SK-MEL-5 (cell line): ENCODE measurements at regions not wholly inside any gene's neighbourhood (a gene's known extent, or its start where the extent isn't known, plus 50 kb on each side); places are given as distances from the start of the nearest gene placed in this dataset.

Source experiments
- DNase-seq: peaks from one replicate; pipeline ENCODE4 v3.0.0-alpha.2; 2016; ENCODE audit warnings: low read depth, low spot score
- in situ Hi-C: cut with HindIII; loops from 2 replicates; pipeline ENCODE4 v1.10.0; 2016; ENCODE audit warnings: low sequenced_read_pairs, high pct_unique_total_duplicates, low pct_unique_long_range_greater_than_20kb

DNA sequence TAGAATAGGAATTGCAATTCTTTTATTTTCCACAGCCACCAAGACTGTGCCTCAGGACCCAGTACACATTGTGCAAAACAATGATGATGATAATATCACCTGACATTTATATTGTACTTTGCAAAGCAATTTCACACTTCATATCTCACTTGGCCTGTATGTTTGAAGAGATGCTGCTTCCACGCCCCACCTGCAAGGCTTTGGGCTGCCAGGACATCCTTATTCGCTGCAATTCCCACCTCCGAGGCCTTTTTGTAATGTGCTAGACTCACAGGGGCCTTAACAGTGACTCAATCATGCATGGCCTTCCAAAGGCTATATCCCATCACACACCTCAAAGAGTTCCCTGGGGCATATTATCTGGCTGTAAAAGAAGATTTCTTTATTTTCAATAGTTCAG is 200.9 kb downstream of the MYLK4 start:
- no peak for DNase-seq
- in situ Hi-C loops = no loop called here

GRCh38 chr6:2547355-2547754 is 203.4 kb downstream of the MYLK4 start:
- in situ Hi-C loops = no loop called here

DNA sequence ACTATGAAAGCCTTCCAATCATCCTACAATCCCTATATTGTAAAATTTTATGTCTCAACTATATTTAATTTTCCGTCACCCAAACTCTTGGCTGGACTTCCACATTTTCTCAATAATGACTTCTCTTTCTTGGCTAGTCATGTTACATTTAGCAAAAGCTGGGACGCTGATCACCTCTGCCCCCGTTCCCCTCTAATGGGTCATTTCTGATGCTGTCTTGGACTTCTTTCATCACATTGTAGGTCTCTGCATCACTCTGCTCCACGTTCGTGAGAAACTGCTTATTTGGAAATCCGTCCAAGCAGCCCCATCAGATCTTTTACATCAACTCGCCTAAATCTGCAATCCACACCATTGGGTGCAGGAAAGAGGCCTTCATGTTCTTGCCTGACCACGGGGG is 203.8 kb downstream of the MYLK4 start:
- DNase-seq = no peak
- in situ Hi-C loops = no loop called here

More at GRCh38 chr6:2547355-2547754, 203.4 kb downstream of the MYLK4 start:
- no peak for DNase-seq

- in situ Hi-C loops = no loop called here
- no peak for DNase-seq
Observed at GRCh38 chr6:2545383-2546038, 205.2 kb downstream of the MYLK4 start.

GRCh38 chr6:2543321-2543720 is 207.4 kb downstream of the MYLK4 start:
- in situ Hi-C loops = no loop called here
- no peak for DNase-seq

DNA sequence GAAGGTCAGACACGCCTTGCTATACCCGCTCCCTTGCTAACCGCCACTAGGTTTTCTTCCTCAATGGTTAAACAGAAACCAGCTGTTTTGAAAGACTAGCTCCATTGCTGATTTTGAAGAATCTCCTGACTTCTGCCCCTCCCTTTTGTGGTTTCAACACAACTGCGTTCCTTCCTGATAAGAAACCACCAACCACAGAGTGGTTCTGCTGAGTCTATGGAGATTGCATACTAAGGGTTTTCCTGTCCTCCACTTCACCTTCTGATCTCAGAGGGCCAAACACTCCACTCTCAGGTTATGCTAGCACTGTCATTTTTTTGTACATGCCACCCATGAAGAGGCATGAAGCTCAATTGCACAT is 207.9 kb downstream of the MYLK4 start:
- DNase-seq = peak; percentile 40
- in situ Hi-C loops = no loop called here

DNA sequence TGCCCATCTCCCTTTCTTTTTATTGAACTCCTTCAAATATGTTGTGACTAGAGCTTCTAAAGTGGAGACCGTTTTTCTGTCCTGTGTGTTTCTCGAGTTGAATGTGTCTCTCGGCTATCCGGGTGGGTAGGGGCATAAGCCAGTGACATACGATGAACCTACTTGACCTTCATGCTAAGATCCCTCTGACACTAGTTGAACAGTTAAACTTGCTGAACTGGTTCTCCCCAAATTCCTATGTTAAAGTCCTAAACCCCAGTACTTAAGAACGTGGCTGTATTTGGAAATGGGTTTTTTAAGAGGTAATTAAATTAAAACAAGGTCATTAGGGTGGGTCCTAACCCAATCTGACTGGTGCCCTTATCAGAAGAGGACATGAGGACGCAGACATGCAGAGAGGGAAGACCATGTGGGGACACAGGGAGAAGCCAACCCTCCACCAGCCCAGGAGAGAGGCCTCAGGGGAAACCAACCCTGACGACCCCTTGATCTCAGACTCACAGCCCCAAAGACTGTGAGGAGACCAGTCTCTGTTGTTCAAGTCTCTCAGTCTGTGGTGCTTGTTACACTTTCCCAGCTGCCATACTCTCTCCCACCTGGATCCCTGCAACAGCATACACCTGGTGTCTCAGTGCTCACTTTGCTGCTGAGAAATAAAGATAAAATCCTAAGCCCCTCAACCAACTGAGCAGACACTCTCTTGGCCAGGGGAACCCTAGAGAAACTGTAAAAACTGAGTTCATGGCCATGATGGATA is 208.4 kb downstream of the MYLK4 start:
- in situ Hi-C loops = no loop called here
- no peak for DNase-seq

GRCh38 chr6:2536451-2536850 is 214.3 kb downstream of the MYLK4 start:
- in situ Hi-C loops = no loop called here
- DNase-seq = no peak

DNA sequence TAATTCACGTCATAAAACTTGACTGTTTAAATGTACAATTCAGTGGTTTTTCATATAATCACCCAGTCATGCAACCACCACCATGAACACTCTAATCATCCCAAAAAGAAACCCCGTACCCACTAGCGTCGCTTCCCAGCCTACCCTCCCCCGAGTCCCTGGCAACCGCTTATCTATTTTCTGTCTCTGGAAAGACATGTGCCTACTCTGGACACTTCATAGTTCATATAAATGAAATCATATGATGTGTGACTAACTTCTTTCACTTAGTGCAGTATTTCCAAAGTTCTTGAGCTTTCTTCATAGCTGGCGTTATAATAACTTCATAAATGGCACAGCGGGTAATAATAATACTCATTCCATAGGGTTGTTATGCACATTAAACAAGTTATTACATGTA is 215.2 kb downstream of the MYLK4 start:
- DNase-seq = no peak
- in situ Hi-C loops = no loop called here

DNA sequence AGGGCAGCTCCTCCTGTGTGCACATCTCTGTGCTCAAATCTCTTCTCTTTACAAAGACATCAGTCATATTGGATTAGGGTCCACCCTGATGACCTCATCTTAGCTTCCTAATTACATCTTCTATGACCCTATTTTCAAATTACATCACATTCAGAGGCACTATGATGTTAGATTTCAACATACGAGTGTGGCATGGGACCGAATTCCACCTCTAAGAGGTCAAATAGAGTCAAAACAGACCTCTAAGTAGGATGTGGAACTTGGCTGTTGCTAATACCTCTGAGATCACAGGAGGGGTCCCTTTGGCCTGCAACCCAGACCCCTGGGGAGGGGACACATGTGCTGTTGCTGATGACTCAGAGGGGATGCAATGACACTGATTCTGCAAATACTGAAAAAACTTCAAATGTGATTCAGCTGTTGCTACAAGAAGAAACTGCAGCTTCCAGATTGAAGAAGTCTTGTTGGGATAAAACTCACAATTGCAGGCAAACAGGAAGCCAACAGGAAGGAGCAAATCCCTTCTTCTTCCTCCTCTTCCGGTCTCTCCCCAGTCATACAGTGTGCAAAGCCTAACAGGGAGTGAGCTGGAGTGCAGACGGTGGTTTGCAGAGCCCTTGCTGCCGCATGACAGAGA is 216.2 kb downstream of the MYLK4 start:
- DNase-seq = no peak
- in situ Hi-C loops = no loop called here

DNA sequence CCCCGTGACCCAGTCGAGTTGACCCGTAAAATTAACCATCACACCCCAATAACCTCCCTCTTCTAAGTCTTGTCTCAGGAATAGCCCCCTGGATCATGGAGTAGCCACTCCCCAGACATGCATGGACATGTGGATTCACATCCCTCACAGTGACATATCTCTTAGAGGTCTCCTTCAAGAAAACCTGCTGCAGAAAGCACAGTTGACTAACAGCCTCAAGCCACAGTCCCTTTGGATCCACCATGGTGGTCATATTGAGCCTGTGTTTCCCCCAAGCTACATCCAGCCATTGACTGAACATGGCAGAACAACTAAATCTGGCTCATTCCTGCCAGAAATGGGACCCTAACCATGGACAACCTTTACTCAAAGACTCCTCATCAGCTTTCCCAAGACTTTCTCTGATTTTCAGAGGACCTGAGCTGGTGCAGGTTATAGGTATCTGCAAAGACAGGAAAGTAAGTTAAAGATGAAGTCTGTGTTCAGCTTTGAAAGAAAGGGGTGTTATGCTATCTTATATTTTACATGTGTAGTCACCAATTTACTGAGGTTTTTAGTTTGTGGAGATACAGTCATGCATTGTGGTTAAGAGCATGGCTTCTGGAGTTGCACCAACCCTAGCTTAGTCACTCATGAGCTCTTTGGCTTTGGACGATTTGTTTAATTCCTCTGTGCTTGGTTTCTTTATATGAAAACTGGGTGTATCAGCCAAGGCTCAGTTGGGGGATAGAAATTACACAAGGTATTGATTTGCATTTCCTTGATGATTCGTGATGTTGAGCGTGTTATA is 219.1 kb downstream of the MYLK4 start:
- no peak for DNase-seq
- in situ Hi-C loops = no loop called here

- no peak for DNase-seq
- in situ Hi-C loops = no loop called here
Observed at GRCh38 chr6:2529211-2529719, 221.5 kb downstream of the MYLK4 start.

DNA sequence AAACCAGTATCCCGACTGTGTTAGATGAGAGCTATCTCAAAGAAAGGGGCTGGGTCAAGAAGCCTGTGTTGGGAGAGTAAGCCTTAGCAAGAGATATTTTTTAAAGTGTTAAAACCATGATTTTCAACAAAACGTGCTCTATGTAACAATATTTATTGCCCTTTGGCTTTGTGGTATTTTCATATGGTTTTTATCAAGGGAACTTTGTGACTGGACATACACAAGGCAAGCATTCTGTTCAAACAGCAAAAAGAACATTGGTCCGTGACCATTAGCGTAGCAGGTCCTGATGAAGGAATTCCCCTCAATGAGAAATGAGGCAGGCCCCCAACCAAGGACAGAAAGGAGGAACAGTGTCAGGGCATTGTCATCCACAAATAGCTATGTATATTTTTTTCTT is 222.6 kb downstream of the MYLK4 start:
- DNase-seq = no peak
- in situ Hi-C loops = no loop called here

DNA sequence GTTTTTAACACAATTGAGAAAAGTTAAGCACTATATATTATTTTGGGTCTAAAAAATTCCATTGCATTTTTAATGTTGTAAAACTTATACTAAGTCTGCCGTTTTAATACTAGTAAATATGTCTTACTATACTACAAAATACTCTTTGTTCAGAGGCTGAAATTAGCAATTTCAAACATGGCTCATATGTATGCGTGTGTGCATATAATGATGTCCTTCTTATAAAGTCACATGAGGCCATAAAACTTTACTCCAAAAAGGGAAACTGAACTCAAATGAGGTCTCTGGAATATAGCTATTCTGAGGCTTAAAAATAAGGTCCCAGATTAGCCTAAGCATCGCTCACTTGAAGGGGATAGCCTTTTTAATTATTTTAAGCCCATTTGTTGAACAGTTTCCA is 224.0 kb downstream of the MYLK4 start:
- DNase-seq = peak; percentile 45
- in situ Hi-C loops = no loop called here

DNA sequence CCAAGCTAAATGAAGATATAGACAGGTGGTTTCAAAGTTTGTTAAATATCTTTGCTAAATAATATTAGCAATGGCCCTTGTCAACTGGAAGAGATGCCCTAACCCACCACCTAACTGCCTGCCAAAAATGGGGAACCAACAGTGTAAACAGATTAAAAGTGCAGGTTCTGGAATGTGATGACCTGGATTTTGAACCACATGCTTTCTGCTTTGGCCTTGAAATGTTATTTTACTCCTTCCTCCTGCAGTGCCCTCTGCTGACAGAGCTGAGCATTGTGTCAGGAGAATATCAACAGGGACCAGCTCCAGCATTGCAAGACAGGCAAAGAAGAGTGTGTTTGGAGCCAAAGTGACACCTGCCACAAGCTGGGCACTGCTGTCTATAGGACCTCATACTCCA is 226.6 kb downstream of the MYLK4 start:
- peak; percentile 63 for DNase-seq
- in situ Hi-C loops = no loop called here

GRCh38 chr6:2523061-2523460 is 227.7 kb downstream of the MYLK4 start:
- in situ Hi-C loops = no loop called here

DNA sequence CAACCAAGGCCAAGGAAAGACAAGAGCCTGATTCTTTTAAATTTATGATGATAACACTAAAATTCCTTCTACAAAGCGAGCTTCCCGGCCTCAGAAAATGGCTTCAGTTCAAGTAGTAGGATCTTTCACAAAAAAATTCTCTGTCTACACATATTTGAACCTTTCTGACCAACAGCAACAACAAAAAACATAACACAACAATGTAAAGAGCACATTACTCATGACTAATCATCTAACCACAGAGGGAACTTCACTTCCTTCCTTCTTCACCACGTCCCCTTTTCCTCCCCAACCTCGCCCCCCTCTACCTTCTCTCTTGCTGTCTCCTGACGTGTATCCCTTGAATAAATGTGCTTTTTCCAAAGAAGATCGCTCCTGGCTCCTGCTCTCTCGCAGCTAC is 228.2 kb downstream of the MYLK4 start:
- in situ Hi-C loops = no loop called here
- no peak for DNase-seq

More at GRCh38 chr6:2523061-2523460, 227.7 kb downstream of the MYLK4 start:
- no peak for DNase-seq

DNA sequence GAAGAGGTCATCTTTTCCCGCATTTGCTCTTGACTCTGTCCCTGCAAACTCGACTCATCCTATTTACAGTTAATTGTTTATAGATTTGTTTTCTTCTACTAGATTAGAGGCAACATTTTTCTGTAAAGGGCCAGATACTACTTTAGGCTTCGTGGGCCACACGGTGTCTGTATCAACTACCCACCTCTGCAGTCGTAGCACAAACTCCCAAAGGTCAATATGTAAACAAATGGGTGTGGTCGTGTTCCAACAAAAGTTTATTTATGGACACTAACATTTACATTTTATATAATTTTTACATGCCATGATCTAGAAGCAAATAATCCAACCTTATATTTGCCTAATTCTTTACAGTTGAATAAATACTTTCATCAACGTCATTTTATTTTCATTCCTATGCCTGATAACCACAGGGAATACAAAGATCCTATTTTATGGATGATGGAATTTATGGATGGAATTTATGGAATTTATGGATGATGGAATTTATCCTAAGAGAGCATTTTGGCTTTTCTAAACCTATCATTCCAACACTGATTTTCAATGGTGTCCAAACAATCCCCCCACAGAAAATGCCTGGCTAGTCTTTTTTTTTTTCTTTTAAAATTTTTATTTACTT is 232.8 kb downstream of the MYLK4 start:
- peak; percentile 39 for DNase-seq
- in situ Hi-C loops = no loop called here
